ENCODE measurements at regions not wholly inside any gene's neighbourhood (a gene's known extent, or its start where the extent isn't known, plus 50 kb on each side); places are given as distances from the start of the nearest gene placed in this dataset.

DNA sequence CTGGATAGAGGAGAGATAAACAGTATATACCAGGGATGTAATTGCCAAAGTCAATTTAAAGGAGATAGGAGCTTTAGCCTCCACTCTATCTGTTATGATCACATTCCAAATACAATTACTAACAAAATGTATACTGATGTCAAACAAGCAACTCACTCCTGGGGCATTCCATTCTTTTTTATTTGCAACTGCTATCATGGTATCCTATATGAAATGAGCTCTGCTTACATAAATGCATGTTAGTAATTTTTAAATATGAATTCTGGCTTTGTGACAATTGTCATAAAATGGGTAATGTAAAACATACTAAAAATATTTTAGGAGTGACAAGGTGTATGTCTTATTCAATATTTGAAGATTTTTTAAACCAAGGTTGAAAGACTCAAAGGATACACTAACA lies 751.1 kb downstream of the HACE1 start:
- TF ChIP-seq POLR2A (IDR thresholded peaks at IDR 0.05) (no peak), EP300 (IDR thresholded peaks at IDR 0.05) (no peak), POLR2AphosphoS5 (IDR thresholded peaks at IDR 0.05) (no peak)
- TF ChIP-seq, protein P1, sequence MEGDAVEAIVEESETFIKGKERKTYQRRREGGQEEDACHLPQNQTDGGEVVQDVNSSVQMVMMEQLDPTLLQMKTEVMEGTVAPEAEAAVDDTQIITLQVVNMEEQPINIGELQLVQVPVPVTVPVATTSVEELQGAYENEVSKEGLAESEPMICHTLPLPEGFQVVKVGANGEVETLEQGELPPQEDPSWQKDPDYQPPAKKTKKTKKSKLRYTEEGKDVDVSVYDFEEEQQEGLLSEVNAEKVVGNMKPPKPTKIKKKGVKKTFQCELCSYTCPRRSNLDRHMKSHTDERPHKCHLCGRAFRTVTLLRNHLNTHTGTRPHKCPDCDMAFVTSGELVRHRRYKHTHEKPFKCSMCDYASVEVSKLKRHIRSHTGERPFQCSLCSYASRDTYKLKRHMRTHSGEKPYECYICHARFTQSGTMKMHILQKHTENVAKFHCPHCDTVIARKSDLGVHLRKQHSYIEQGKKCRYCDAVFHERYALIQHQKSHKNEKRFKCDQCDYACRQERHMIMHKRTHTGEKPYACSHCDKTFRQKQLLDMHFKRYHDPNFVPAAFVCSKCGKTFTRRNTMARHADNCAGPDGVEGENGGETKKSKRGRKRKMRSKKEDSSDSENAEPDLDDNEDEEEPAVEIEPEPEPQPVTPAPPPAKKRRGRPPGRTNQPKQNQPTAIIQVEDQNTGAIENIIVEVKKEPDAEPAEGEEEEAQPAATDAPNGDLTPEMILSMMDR (IDR thresholded peaks at IDR 0.05) = no peak
